HAP-1 (cell line): ENCODE measurements at regions not wholly inside any gene's neighbourhood (a gene's known extent, or its start where the extent isn't known, plus 50 kb on each side); places are given as distances from the start of the nearest gene placed in this dataset.

ENCODE experiments used
- DNase-seq, 2 experiments: peaks; one replicate each; pipeline ENCODE4 v3.0.0-alpha.2; 2016 to 2020; ENCODE audit warnings: low spot score in 2 of 2
- H3K27me3 ChIP-seq: fragments of 250-450 bp; sonication (Bioruptor Pico); 2 replicates; pipeline ENCODE4 v1.5.1; 2020; ENCODE audit warnings: low read depth, mild to moderate bottlenecking, moderate library complexity
- H3K36me3 ChIP-seq: fragments of 250-450 bp; sonication (Bioruptor Pico); replicated peaks from 2 replicates; pipeline ENCODE4 v1.5.1; 2020; ENCODE audit warnings: mild to moderate bottlenecking
- H3K4me1 ChIP-seq: fragments of 250-450 bp; sonication (Bioruptor Pico); 2 replicates; pipeline ENCODE4 v1.5.1; 2020; ENCODE audit warnings: mild to moderate bottlenecking
- H3K4me3 ChIP-seq: fragments of 250-450 bp; sonication (Bioruptor Pico); 2 replicates; pipeline ENCODE4 v1.5.1; 2020; ENCODE audit warnings: mild to moderate bottlenecking, moderate library complexity
- H3K9me3 ChIP-seq: fragments of 250-450 bp; sonication (Bioruptor Pico); 2 replicates; pipeline ENCODE4 v1.5.1; 2020; ENCODE audit warnings: mild to moderate bottlenecking, moderate library complexity
- in situ Hi-C: fragments of 300-500 bp; cut with MboI; formaldehyde crosslinking; loops from 3 replicates; pipeline ENCODE4 v1.14.3; 2020; ENCODE audit warnings: low sequenced_read_pairs, inconsistent platforms, mixed read lengths

- DNase-seq = no peak
- Histone ChIP-seq H3K4me1 (no peaks in the 10 kb centered on the region), H3K27me3 (no peaks in the 10 kb centered on the region), H3K9me3 (no peaks in the 10 kb centered on the region), H3K4me3 (no peak overlapping the region), H3K36me3 (no peaks in the 10 kb centered on the region)
- in situ Hi-C loops = no loop called here
Measured at GRCh38 chr13:111945086-111945485, 121.9 kb upstream of the SOX1 start.

GRCh38 chr13:111946214-111946613 lies 120.7 kb upstream of the SOX1 start:
- Histone ChIP-seq H3K4me3 (no peak overlapping the region), H3K4me1 (no peaks in the 10 kb centered on the region), H3K27me3 (no peaks in the 10 kb centered on the region), H3K36me3 (no peaks in the 10 kb centered on the region), H3K9me3 (no peaks in the 10 kb centered on the region)
- DNase-seq = no peak
- in situ Hi-C loops = no loop called here

GRCh38 chr13:111947026-111947810 lies 119.7 kb upstream of the SOX1 start:
- Histone ChIP-seq H3K27me3 (no peaks in the 10 kb centered on the region), H3K9me3 (no peaks in the 10 kb centered on the region), H3K4me1 (no peaks in the 10 kb centered on the region), H3K4me3 (no peak overlapping the region), H3K36me3 (no peaks in the 10 kb centered on the region)
- DNase-seq = no peak
- in situ Hi-C loops = no loop called here

GRCh38 chr13:111947876-111948275 lies 119.1 kb upstream of the SOX1 start:
- DNase-seq = no peak
- Histone ChIP-seq H3K27me3 (no peaks in the 10 kb centered on the region), H3K4me3 (no peak overlapping the region), H3K9me3 (no peaks in the 10 kb centered on the region), H3K36me3 (no peaks in the 10 kb centered on the region), H3K4me1 (no peaks in the 10 kb centered on the region)
- in situ Hi-C loops = no loop called here

GRCh38 chr13:111948281-111948680 lies 118.7 kb upstream of the SOX1 start:
- no peaks in the 10 kb centered on the region for H3K36me3 ChIP-seq
- H3K27me3 ChIP-seq = no peaks in the 10 kb centered on the region
- no peak overlapping the region for H3K4me3 ChIP-seq
- H3K4me1 ChIP-seq = no peaks in the 10 kb centered on the region
- no peaks in the 10 kb centered on the region for H3K9me3 ChIP-seq
- in situ Hi-C loops = no loop called here
- DNase-seq = no peak

GRCh38 chr13:111948811-111949210 lies 118.1 kb upstream of the SOX1 start:
- Histone ChIP-seq H3K4me3 (no peak overlapping the region), H3K4me1 (no peaks in the 10 kb centered on the region), H3K9me3 (no peaks in the 10 kb centered on the region), H3K27me3 (no peaks in the 10 kb centered on the region), H3K36me3 (no peaks in the 10 kb centered on the region)
- no peak for DNase-seq
- in situ Hi-C loops = no loop called here

- Histone ChIP-seq H3K27me3 (no peaks in the 10 kb centered on the region), H3K9me3 (no peaks in the 10 kb centered on the region), H3K36me3 (no peaks in the 10 kb centered on the region), H3K4me1 (no peaks in the 10 kb centered on the region), H3K4me3 (no peak overlapping the region)
- no peak for DNase-seq
- in situ Hi-C loops = no loop called here
Measured at GRCh38 chr13:111949311-111949710, 117.6 kb upstream of the SOX1 start.

- Histone ChIP-seq H3K27me3 (no peaks in the 10 kb centered on the region), H3K9me3 (no peaks in the 10 kb centered on the region), H3K36me3 (no peaks in the 10 kb centered on the region), H3K4me3 (no peak overlapping the region), H3K4me1 (no peaks in the 10 kb centered on the region)
- no peak for DNase-seq
- in situ Hi-C loops = no loop called here
Measured at GRCh38 chr13:111950697-111951096, 116.3 kb upstream of the SOX1 start.

GRCh38 chr13:111952032-111952431 lies 114.9 kb upstream of the SOX1 start:
- Histone ChIP-seq H3K4me1 (no peaks in the 10 kb centered on the region), H3K9me3 (no peaks in the 10 kb centered on the region), H3K4me3 (no peak overlapping the region), H3K36me3 (no peaks in the 10 kb centered on the region), H3K27me3 (no peaks in the 10 kb centered on the region)
- in situ Hi-C loops = no loop called here
- DNase-seq = no peak

- no peaks in the 10 kb centered on the region for H3K27me3 ChIP-seq
- H3K9me3 ChIP-seq = no peaks in the 10 kb centered on the region
- H3K4me3 ChIP-seq = no peak overlapping the region
- H3K36me3 ChIP-seq = no peaks in the 10 kb centered on the region
- H3K4me1 ChIP-seq = no peaks in the 10 kb centered on the region
- no peak for DNase-seq
- in situ Hi-C loops = no loop called here
Measured at GRCh38 chr13:111952814-111953213, 114.1 kb upstream of the SOX1 start.

- H3K27me3 ChIP-seq = no peaks in the 10 kb centered on the region
- no peaks in the 10 kb centered on the region for H3K9me3 ChIP-seq
- no peak for DNase-seq
- H3K36me3 ChIP-seq = no peaks in the 10 kb centered on the region
- H3K4me1 ChIP-seq = no peaks in the 10 kb centered on the region
- in situ Hi-C loops = no loop called here
- no peak overlapping the region for H3K4me3 ChIP-seq
Measured at GRCh38 chr13:111953546-111954178, 113.3 kb upstream of the SOX1 start.

GRCh38 chr13:111954661-111955411 lies 112.1 kb upstream of the SOX1 start:
- in situ Hi-C loops = no loop called here
- DNase-seq = no peak
- Histone ChIP-seq H3K4me1 (no peaks in the 10 kb centered on the region), H3K9me3 (no peaks in the 10 kb centered on the region), H3K27me3 (no peaks in the 10 kb centered on the region), H3K4me3 (no peak overlapping the region), H3K36me3 (no peaks in the 10 kb centered on the region)

- in situ Hi-C loops = no loop called here
- Histone ChIP-seq H3K4me3 (no peak overlapping the region), H3K27me3 (no peaks in the 10 kb centered on the region), H3K9me3 (no peaks in the 10 kb centered on the region), H3K36me3 (no peaks in the 10 kb centered on the region), H3K4me1 (no peaks in the 10 kb centered on the region)
- no peak for DNase-seq
Measured at GRCh38 chr13:111955412-111956065, 111.4 kb upstream of the SOX1 start.
